ENCODE measurements at regions not wholly inside any gene's neighbourhood (a gene's known extent, or its start where the extent isn't known, plus 50 kb on each side); places are given as distances from the start of the nearest gene placed in this dataset.
"Not testable (repeated sequence)": the region's sequence is repeated elsewhere in the genome, so short reads cannot be mapped to it uniquely, and the experiment has no call there.

DNA sequence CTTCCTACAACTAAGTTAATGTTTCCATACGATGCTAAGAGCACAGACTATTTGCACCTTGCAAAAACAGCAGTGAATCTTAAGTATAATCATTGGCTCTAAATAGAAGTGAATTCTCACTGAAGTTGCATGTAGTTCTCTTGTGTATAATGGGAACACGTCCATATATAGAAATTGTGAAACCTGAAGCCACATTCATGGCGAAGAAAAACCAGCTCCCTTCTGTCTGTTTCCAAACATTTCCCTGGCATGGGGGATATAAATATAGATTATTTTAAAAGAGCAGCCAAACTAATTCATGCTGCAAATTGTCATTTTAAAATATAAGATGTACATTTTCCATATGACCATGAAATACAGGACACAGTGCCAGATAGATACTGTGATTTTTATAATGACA lies 71.1 kb downstream of the TRAM1L1 start:
- H3K27me3 ChIP-seq = no peaks in the 10 kb centered on the region
- no peaks in the 10 kb centered on the region for H3K4me1 ChIP-seq (ENCODE audit: low read depth)
- no peaks in the 10 kb centered on the region for H3K36me3 ChIP-seq
- TF ChIP-seq CTCF (IDR thresholded peaks at IDR 0.05; ENCODE audit: low read depth, low read length) = no peak
- no peak overlapping the region for H3K27ac ChIP-seq
- no peak overlapping the region for H3K4me3 ChIP-seq
- DNase-seq (ENCODE audit: low read depth in 1 of 2, low spot score in 1 of 2) = no peak
- H3K9me3 ChIP-seq (ENCODE audit: low read depth) = no peaks in the 10 kb centered on the region

DNA sequence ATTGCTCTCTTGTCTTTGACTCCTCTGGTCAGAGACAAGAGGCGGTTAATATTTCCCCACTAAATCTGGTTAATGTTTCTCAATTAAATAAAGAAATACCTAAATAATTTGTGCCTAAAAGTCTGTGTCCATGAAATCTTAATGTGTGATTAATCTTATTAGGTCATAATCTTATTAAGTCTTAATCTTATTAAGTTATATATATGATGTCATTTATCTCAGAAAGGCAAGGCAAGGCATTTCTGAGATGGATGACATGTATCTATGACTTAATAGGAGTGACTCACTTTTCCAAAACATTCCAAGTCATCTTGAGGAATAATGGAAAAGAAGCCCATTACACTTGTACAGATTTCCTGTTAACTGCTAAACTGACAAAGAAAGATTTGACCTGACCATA lies 74.7 kb downstream of the TRAM1L1 start:
- H3K4me3 ChIP-seq = no peak overlapping the region
- no peaks in the 10 kb centered on the region for H3K27me3 ChIP-seq
- no peaks in the 10 kb centered on the region for H3K9me3 ChIP-seq (ENCODE audit: low read depth)
- no peaks in the 10 kb centered on the region for H3K4me1 ChIP-seq (ENCODE audit: low read depth)
- no peak overlapping the region for H3K27ac ChIP-seq
- no peak for DNase-seq (ENCODE audit: low read depth in 1 of 2, low spot score in 1 of 2)
- TF ChIP-seq CTCF (IDR thresholded peaks at IDR 0.05; ENCODE audit: low read depth, low read length) = no peak
- no peaks in the 10 kb centered on the region for H3K36me3 ChIP-seq

DNA sequence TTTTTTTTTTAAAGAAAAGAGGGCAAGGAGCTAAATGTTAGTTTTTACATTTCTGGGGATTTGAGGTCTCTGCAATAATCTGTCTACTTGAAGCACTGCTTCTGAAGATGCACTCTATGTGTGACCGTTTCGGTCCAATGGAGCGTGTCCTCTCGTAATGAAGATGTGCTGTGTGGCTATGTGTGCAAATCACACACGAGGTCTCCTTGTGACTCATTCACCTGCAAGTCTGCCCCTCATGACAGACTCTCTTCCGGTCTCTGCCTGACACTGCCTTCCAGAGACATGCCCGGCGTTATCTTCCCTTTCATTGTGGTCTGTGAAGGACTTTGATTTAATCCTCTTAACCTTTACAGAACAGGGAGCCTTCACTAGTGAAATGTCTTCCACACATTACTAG lies 84.3 kb downstream of the TRAM1L1 start:
- Histone ChIP-seq H3K9me3 (ENCODE audit: low read depth) (no peaks in the 10 kb centered on the region), H3K27me3 (no peaks in the 10 kb centered on the region), H3K4me3 (no peak overlapping the region), H3K36me3 (no peaks in the 10 kb centered on the region), H3K27ac (no peak overlapping the region), H3K4me1 (ENCODE audit: low read depth) (no peaks in the 10 kb centered on the region)
- TF ChIP-seq CTCF (IDR thresholded peaks at IDR 0.05; ENCODE audit: low read depth, low read length) = no peak
- DNase-seq (ENCODE audit: low read depth in 1 of 2, low spot score in 1 of 2) = no peak

DNA sequence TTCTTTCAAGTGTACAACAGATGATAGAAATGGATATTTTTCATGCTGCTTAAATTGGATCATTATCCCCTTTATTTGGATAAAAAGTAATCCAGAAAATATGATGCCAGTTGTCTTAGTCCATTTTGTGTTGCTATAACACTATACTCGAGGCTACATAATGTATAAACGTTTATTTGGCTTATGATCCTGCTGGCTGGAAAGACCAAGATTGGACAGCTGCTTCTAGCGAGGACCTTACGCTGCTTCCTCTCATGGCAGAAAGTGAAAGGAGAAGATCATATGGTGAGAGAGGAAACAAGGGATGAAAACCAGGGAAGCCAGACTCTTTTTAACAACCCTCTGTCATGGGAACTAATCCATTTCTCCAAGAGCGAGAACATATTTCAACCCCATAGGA lies 102.7 kb downstream of the TRAM1L1 start:
- no peak for TF ChIP-seq CTCF (IDR thresholded peaks at IDR 0.05; ENCODE audit: low read depth, low read length)
- H3K9me3 ChIP-seq (ENCODE audit: low read depth) = no peaks in the 10 kb centered on the region
- H3K4me3 ChIP-seq = no peak overlapping the region
- no peak for DNase-seq (ENCODE audit: low read depth in 1 of 2, low spot score in 1 of 2)
- H3K36me3 ChIP-seq = no peaks in the 10 kb centered on the region
- no peaks in the 10 kb centered on the region for H3K27me3 ChIP-seq
- no peaks in the 10 kb centered on the region for H3K4me1 ChIP-seq (ENCODE audit: low read depth)
- no peak overlapping the region for H3K27ac ChIP-seq

DNA sequence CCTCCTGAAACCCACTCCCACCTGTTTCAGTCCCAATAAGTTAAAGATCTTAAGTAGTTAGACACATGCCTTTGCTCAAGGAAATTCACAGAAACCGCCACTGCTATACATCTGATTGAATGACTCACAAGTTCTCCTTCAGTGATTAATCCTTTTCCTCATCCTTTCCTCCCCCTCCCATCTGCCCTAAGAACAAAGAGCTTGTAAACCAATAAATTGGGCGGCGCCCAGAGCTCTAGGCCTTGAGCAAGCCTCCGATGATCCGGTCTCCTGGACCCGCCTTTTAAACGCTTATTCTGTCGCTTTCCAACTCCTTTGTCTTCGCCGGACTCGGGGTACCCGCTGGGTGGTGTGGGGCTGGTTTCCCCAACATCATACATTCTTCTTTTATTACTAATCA lies 104.9 kb downstream of the TRAM1L1 start:
- H3K4me1 ChIP-seq (ENCODE audit: low read depth); H3K36me3 ChIP-seq; H3K27me3 ChIP-seq; H3K4me3 ChIP-seq; H3K27ac ChIP-seq; DNase-seq (ENCODE audit: low read depth in 1 of 2, low spot score in 1 of 2); H3K9me3 ChIP-seq (ENCODE audit: low read depth): not testable (repeated sequence)

DNA sequence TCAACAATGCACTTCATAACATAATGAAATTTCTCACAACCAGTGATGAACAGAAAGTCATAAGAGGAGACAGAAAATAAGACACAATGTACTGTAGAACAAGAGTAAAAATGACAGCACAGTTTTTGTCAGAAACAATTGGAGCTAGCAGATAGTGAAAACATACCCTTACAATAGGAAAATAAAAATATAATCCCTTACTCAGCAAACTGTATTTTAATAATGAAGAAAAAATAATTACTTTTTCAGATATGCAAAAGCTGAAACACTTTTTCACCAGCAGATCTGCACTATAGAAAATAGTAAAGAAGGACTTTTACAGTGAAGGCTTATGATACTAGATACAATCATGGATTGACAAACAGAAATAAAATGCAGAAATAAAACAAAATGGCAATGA lies 126.3 kb downstream of the TRAM1L1 start:
- Histone ChIP-seq H3K4me1 (ENCODE audit: low read depth) (no peaks in the 10 kb centered on the region), H3K9me3 (ENCODE audit: low read depth) (no peaks in the 10 kb centered on the region), H3K4me3 (no peak overlapping the region), H3K36me3 (no peaks in the 10 kb centered on the region), H3K27ac (no peak overlapping the region), H3K27me3 (no peaks in the 10 kb centered on the region)
- DNase-seq (ENCODE audit: low read depth in 1 of 2, low spot score in 1 of 2) = no peak
- TF ChIP-seq CTCF (IDR thresholded peaks at IDR 0.05; ENCODE audit: low read depth, low read length) = no peak
